ENCODE measurements at regions not wholly inside any gene's neighbourhood (a gene's known extent, or its start where the extent isn't known, plus 50 kb on each side); places are given as distances from the start of the nearest gene placed in this dataset.
"Not testable (repeated sequence)": the region's sequence is repeated elsewhere in the genome, so short reads cannot be mapped to it uniquely, and the experiment has no call there.

GRCh38 chr13:57846600-57847173, 215.1 kb downstream of the PCDH17 start:
- H3K27me3 Mint-ChIP-seq (ENCODE audit: low read depth): no peaks in the 10 kb centered on the region
- H3K9me3 Mint-ChIP-seq: peaks cover 10 to 19% of the 10 kb centered on the region in 2 donors
- no peak overlapping the region for H3K4me3 Mint-ChIP-seq
- DNase-seq (no peak), ATAC-seq (replicated peaks in 1 of 2) (no peak)
- H3K27ac Mint-ChIP-seq: no peak overlapping the region
- no peaks in the 10 kb centered on the region for H3K4me1 Mint-ChIP-seq (ENCODE audit: low read depth)
- H3K36me3 Mint-ChIP-seq (ENCODE audit: insufficient read depth in 2 of 2): peaks cover 6 to 9% of the 10 kb centered on the region in 2 donors

- H3K27ac Mint-ChIP-seq: no peak overlapping the region
- H3K36me3 Mint-ChIP-seq (ENCODE audit: insufficient read depth in 2 of 2): no peaks in the 10 kb centered on the region
- no peaks in the 10 kb centered on the region for H3K27me3 Mint-ChIP-seq (ENCODE audit: low read depth)
- H3K4me1 Mint-ChIP-seq (ENCODE audit: low read depth): no peaks in the 10 kb centered on the region
- no peak for ATAC-seq (replicated peaks in 1 of 2)
- DNase-seq: no peak
- peaks cover 0 to 5% of the 10 kb centered on the region in 2 donors for H3K9me3 Mint-ChIP-seq
- no peak overlapping the region for H3K4me3 Mint-ChIP-seq
These were observed 226.4 kb downstream of the PCDH17 start for GRCh38 chr13:57857945-57858344.

GRCh38 chr13:57858376-57858775, 226.8 kb downstream of the PCDH17 start:
- Mint-ChIP-seq H3K4me1 (ENCODE audit: low read depth) (no peaks in the 10 kb centered on the region), H3K27me3 (ENCODE audit: low read depth) (no peaks in the 10 kb centered on the region), H3K9me3 (peaks cover 0 to 5% of the 10 kb centered on the region in 2 donors), H3K36me3 (ENCODE audit: insufficient read depth in 2 of 2) (no peaks in the 10 kb centered on the region), H3K4me3 (no peak overlapping the region), H3K27ac (no peak overlapping the region)
- no peak for DNase-seq
- ATAC-seq (replicated peaks in 1 of 2): no peak

- Mint-ChIP-seq H3K36me3 (ENCODE audit: insufficient read depth in 2 of 2) (peaks cover 0 to 2% of the 10 kb centered on the region in 2 donors), H3K4me1 (ENCODE audit: low read depth) (no peaks in the 10 kb centered on the region), H3K4me3 (no peak overlapping the region), H3K27ac (no peak overlapping the region), H3K27me3 (ENCODE audit: low read depth) (no peaks in the 10 kb centered on the region), H3K9me3 (peaks cover 2 to 5% of the 10 kb centered on the region in 2 donors)
- ATAC-seq (replicated peaks in 1 of 2): no peak
- DNase-seq: no peak
These were observed 231.3 kb downstream of the PCDH17 start for GRCh38 chr13:57862879-57863278.

GRCh38 chr13:57865600-57866294, 234.2 kb downstream of the PCDH17 start:
- Mint-ChIP-seq H3K36me3 (ENCODE audit: insufficient read depth in 2 of 2) (peaks cover 0 to 2% of the 10 kb centered on the region in 2 donors), H3K4me1 (ENCODE audit: low read depth) (no peaks in the 10 kb centered on the region), H3K27ac (no peak overlapping the region), H3K4me3 (no peak overlapping the region), H3K27me3 (ENCODE audit: low read depth) (no peaks in the 10 kb centered on the region), H3K9me3 (peaks cover 3 to 8% of the 10 kb centered on the region in 2 donors)
- DNase-seq (no peak), ATAC-seq (replicated peaks in 1 of 2) (no peak)

- Mint-ChIP-seq H3K4me3 (no peak overlapping the region), H3K36me3 (ENCODE audit: insufficient read depth in 2 of 2) (peaks cover 0 to 1% of the 10 kb centered on the region in 2 donors), H3K4me1 (ENCODE audit: low read depth) (no peaks in the 10 kb centered on the region), H3K27me3 (ENCODE audit: low read depth) (no peaks in the 10 kb centered on the region), H3K27ac (no peak overlapping the region), H3K9me3 (peaks cover 5 to 11% of the 10 kb centered on the region in 2 donors)
- DNase-seq (no peak), ATAC-seq (replicated peaks in 1 of 2) (no peak)
These were observed 243.0 kb downstream of the PCDH17 start for GRCh38 chr13:57874530-57874929.

GRCh38 chr13:57877601-57878000, 246.1 kb downstream of the PCDH17 start:
- no peak for DNase-seq
- Mint-ChIP-seq H3K9me3 (peaks cover 5 to 10% of the 10 kb centered on the region in 2 donors), H3K27me3 (ENCODE audit: low read depth) (no peaks in the 10 kb centered on the region), H3K27ac (no peak overlapping the region), H3K4me1 (ENCODE audit: low read depth) (no peaks in the 10 kb centered on the region), H3K4me3 (no peak overlapping the region), H3K36me3 (ENCODE audit: insufficient read depth in 2 of 2) (peaks cover 0 to 1% of the 10 kb centered on the region in 2 donors)
- no peak for ATAC-seq (replicated peaks in 1 of 2)

- peaks cover 5 to 10% of the 10 kb centered on the region in 2 donors for H3K9me3 Mint-ChIP-seq
- H3K27ac Mint-ChIP-seq: no peak overlapping the region
- peaks cover 0 to 3% of the 10 kb centered on the region in 2 donors for H3K36me3 Mint-ChIP-seq (ENCODE audit: insufficient read depth in 2 of 2)
- no peak overlapping the region for H3K4me3 Mint-ChIP-seq
- DNase-seq: no peak
- ATAC-seq (replicated peaks in 1 of 2): no peak
- H3K4me1 Mint-ChIP-seq (ENCODE audit: low read depth): no peaks in the 10 kb centered on the region
- H3K27me3 Mint-ChIP-seq (ENCODE audit: low read depth): no peaks in the 10 kb centered on the region
These were observed 246.7 kb downstream of the PCDH17 start for GRCh38 chr13:57878291-57878690.

- ATAC-seq (replicated peaks in 1 of 2): no peak
- H3K4me3 Mint-ChIP-seq: no peak overlapping the region
- DNase-seq: no peak
- no peak overlapping the region for H3K27ac Mint-ChIP-seq
- no peaks in the 10 kb centered on the region for H3K27me3 Mint-ChIP-seq (ENCODE audit: low read depth)
- peaks cover 5 to 8% of the 10 kb centered on the region in 2 donors for H3K9me3 Mint-ChIP-seq
- no peaks in the 10 kb centered on the region for H3K4me1 Mint-ChIP-seq (ENCODE audit: low read depth)
- H3K36me3 Mint-ChIP-seq (ENCODE audit: insufficient read depth in 2 of 2): no peaks in the 10 kb centered on the region
These were observed 265.7 kb downstream of the PCDH17 start for GRCh38 chr13:57897225-57897624.

GRCh38 chr13:57899096-57899495, 267.6 kb downstream of the PCDH17 start:
- Mint-ChIP-seq H3K36me3 (ENCODE audit: insufficient read depth in 2 of 2) (peaks cover 0 to 2% of the 10 kb centered on the region in 2 donors), H3K27ac (no peak overlapping the region), H3K4me3 (no peak overlapping the region), H3K27me3 (ENCODE audit: low read depth) (no peaks in the 10 kb centered on the region), H3K4me1 (ENCODE audit: low read depth) (no peaks in the 10 kb centered on the region), H3K9me3 (peaks cover 8 to 12% of the 10 kb centered on the region in 2 donors)
- DNase-seq (no peak), ATAC-seq (replicated peaks in 1 of 2) (no peak)

- not testable (repeated sequence) for H3K4me3 Mint-ChIP-seq; H3K36me3 Mint-ChIP-seq (ENCODE audit: insufficient read depth in 2 of 2); H3K27me3 Mint-ChIP-seq (ENCODE audit: low read depth); H3K9me3 Mint-ChIP-seq; ATAC-seq (replicated peaks in 1 of 2); H3K27ac Mint-ChIP-seq; DNase-seq; H3K4me1 Mint-ChIP-seq (ENCODE audit: low read depth)
These were observed 278.3 kb downstream of the PCDH17 start for GRCh38 chr13:57909833-57910232.

GRCh38 chr13:57918086-57918485, 286.5 kb downstream of the PCDH17 start:
- DNase-seq (no peak), ATAC-seq (replicated peaks in 1 of 2) (no peak)
- Mint-ChIP-seq H3K9me3 (peaks cover 3 to 7% of the 10 kb centered on the region in 2 donors), H3K27ac (no peak overlapping the region), H3K4me1 (ENCODE audit: low read depth) (no peaks in the 10 kb centered on the region), H3K36me3 (ENCODE audit: insufficient read depth in 2 of 2) (no peaks in the 10 kb centered on the region), H3K4me3 (no peak overlapping the region), H3K27me3 (ENCODE audit: low read depth) (no peaks in the 10 kb centered on the region)

- Mint-ChIP-seq H3K4me1 (ENCODE audit: low read depth) (no peaks in the 10 kb centered on the region), H3K27ac (no peak overlapping the region), H3K9me3 (peaks cover 3 to 7% of the 10 kb centered on the region in 2 donors), H3K36me3 (ENCODE audit: insufficient read depth in 2 of 2) (no peaks in the 10 kb centered on the region), H3K4me3 (no peak overlapping the region), H3K27me3 (ENCODE audit: low read depth) (no peaks in the 10 kb centered on the region)
- ATAC-seq (replicated peaks in 1 of 2) (no peak), DNase-seq (no peak)
These were observed 287.4 kb downstream of the PCDH17 start for GRCh38 chr13:57918913-57919312.

GRCh38 chr13:57925250-57925649, 293.7 kb downstream of the PCDH17 start:
- H3K4me1 Mint-ChIP-seq (ENCODE audit: low read depth): no peaks in the 10 kb centered on the region
- no peak for ATAC-seq (replicated peaks in 1 of 2)
- no peaks in the 10 kb centered on the region for H3K27me3 Mint-ChIP-seq (ENCODE audit: low read depth)
- no peak overlapping the region for H3K27ac Mint-ChIP-seq
- no peak overlapping the region for H3K4me3 Mint-ChIP-seq
- no peaks in the 10 kb centered on the region for H3K36me3 Mint-ChIP-seq (ENCODE audit: insufficient read depth in 2 of 2)
- H3K9me3 Mint-ChIP-seq: peaks cover 3 to 7% of the 10 kb centered on the region in 2 donors
- DNase-seq: no peak
